Glutamatergic neuron (in vitro differentiated cells): ENCODE measurements at regions not wholly inside any gene's neighbourhood (a gene's known extent, or its start where the extent isn't known, plus 50 kb on each side); places are given as distances from the start of the nearest gene placed in this dataset.

Source experiments
- DNase-seq: peaks from one replicate; pipeline ENCODE4 v3.0.0; 2022
- H3K27ac Mint-ChIP-seq: one replicate; pipeline ENCODE4 v1.8.0; 2020; ENCODE audit warnings: mild to moderate bottlenecking, mixed read lengths, inconsistent platforms; ENCODE audit not compliant: unreplicated experiment
- H3K27me3 Mint-ChIP-seq: one replicate; pipeline ENCODE4 v1.8.0; 2020; ENCODE audit warnings: mild to moderate bottlenecking, moderate library complexity, mixed read lengths, inconsistent platforms; ENCODE audit not compliant: unreplicated experiment
- H3K36me3 Mint-ChIP-seq: one replicate; pipeline ENCODE4 v1.8.0; 2020; ENCODE audit warnings: mild to moderate bottlenecking, mixed read lengths, inconsistent platforms; ENCODE audit not compliant: unreplicated experiment
- H3K4me1 Mint-ChIP-seq: one replicate; pipeline ENCODE4 v1.8.0; 2020; ENCODE audit warnings: mild to moderate bottlenecking, low read depth, mixed read lengths, inconsistent platforms; ENCODE audit not compliant: unreplicated experiment
- H3K4me3 Mint-ChIP-seq: one replicate; pipeline ENCODE4 v1.8.0; 2020; ENCODE audit warnings: mild to moderate bottlenecking, mixed read lengths, inconsistent platforms; ENCODE audit not compliant: unreplicated experiment
- H3K9me3 Mint-ChIP-seq: one replicate; pipeline ENCODE4 v1.8.0; 2020; ENCODE audit warnings: mild to moderate bottlenecking, moderate library complexity, mixed read lengths, inconsistent platforms; ENCODE audit not compliant: unreplicated experiment
- TF ChIP-seq, protein P1 (sequence below): fragments of 200-600 bp; sonication (generic); IDR thresholded peaks from one replicate; pipeline ENCODE4 v1.5.0; 2021; ENCODE audit not compliant: partially characterized antibody, unreplicated experiment

DNA sequence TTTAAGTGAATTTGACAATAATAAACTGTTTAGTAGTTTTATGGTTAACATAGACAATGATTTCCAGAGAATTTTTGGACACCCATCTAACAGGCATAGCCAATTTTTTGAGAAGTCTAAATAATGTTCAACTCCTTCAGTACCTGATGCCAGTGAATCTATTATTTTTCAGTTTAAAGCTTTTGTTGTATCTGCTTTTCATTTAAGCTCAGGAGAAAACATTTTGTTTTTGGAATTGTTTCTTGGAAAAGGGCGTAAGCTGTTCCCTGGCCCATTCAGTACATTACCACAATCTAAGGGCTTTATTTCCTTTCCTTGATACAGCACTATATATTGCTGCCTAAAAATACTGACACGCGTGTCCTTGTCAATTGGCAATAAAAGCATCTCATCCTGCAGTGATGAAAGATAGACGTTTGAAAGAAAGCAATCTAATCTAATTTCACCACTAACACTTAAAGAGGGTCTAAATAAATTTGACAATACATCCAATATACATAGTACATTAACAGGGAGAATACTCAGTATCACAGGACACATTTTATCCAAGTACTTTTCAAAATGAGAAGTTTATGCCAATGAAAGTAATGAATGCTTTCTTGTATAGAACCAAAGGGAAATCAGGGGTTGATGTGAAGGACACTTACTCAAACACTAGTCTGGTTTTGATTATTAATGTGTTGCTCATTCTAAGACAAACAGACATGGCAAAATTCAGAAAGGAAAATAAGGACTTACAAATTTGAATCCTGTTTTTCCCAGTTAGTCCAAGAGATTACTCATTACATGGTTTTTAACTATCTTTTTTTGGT is 104.2 kb upstream of the LGR5 start:
- Mint-ChIP-seq H3K4me3 (no peak overlapping the region), H3K4me1 (peaks cover 4% of the 10 kb centered on the region), H3K27ac (no peak overlapping the region), H3K9me3 (peaks cover 2% of the 10 kb centered on the region), H3K36me3 (peaks cover 10% of the 10 kb centered on the region), H3K27me3 (no peaks in the 10 kb centered on the region)
- TF ChIP-seq, protein P1, sequence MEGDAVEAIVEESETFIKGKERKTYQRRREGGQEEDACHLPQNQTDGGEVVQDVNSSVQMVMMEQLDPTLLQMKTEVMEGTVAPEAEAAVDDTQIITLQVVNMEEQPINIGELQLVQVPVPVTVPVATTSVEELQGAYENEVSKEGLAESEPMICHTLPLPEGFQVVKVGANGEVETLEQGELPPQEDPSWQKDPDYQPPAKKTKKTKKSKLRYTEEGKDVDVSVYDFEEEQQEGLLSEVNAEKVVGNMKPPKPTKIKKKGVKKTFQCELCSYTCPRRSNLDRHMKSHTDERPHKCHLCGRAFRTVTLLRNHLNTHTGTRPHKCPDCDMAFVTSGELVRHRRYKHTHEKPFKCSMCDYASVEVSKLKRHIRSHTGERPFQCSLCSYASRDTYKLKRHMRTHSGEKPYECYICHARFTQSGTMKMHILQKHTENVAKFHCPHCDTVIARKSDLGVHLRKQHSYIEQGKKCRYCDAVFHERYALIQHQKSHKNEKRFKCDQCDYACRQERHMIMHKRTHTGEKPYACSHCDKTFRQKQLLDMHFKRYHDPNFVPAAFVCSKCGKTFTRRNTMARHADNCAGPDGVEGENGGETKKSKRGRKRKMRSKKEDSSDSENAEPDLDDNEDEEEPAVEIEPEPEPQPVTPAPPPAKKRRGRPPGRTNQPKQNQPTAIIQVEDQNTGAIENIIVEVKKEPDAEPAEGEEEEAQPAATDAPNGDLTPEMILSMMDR = no peak
- DNase-seq = no peak

DNA sequence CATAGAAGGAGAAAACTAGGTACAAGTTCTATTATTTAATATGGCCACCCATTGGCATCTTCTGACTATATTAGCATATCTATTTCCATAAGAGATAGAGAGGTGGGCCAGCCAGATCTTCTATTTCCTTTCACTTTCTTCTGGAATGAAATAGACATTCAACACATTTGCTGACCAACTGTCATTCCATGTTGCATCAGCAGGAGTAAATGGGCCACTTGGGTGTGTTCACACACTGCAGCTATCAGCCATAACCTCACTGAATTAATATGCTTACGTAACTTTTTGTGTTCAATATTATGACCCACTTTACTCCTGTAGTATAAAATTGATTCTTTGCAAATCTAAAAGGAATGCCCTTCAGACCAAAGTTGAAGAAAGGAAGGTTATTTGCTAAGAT is 106.2 kb upstream of the LGR5 start:
- DNase-seq = no peak
- TF ChIP-seq, protein P1 = no peak
- Mint-ChIP-seq H3K9me3 (no peaks in the 10 kb centered on the region), H3K4me1 (peaks cover 6% of the 10 kb centered on the region), H3K4me3 (no peak overlapping the region), H3K27ac (no peak overlapping the region), H3K36me3 (peaks cover 6% of the 10 kb centered on the region), H3K27me3 (no peaks in the 10 kb centered on the region)

DNA sequence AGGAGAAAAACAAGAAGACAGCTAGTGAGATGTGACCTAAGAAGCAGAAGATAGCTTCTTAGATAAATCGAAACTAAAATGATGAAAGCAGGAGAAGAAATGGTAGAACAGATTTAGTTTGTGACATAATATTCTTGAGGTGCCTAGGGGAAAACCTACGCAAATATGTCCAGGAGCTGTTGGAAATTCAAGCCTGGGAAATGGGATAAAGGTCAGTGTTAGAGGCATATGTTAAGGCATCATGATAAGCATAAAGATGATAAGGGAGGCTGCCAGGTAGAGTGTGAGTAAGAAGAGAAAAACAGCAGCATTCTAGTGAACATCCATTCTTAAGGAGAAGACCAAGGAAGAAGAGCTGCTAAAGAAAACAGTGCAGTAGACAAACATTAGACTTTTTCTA is 109.6 kb upstream of the LGR5 start:
- Mint-ChIP-seq H3K27me3 (no peaks in the 10 kb centered on the region), H3K27ac (peak overlapping the region; percentile 34), H3K9me3 (no peaks in the 10 kb centered on the region), H3K36me3 (no peaks in the 10 kb centered on the region), H3K4me3 (no peak overlapping the region), H3K4me1 (peaks cover 6% of the 10 kb centered on the region)
- DNase-seq = no peak
- TF ChIP-seq, protein P1 = no peak

DNA sequence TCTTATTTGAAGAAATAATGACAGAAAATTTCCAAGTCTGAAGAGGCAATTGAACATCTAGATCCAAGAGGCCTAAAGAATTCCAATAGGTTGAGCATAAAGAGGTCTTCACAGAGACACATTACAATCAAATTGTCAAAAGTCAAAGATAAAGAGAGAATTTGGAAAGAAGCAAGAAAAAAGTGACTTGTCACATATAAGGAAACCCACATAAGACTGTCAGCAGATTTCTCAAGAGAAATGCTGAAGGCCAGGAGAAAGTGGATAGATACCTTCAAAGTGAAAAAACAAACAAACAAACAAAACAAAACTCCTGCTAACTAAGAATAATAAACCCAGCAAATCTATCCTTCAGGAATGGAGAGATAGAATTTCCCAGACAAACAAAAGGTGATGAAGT is 118.1 kb upstream of the LGR5 start:
- peaks cover 14% of the 10 kb centered on the region for H3K9me3 Mint-ChIP-seq
- H3K27ac Mint-ChIP-seq = no peak overlapping the region
- TF ChIP-seq, protein P1 = no peak
- no peaks in the 10 kb centered on the region for H3K27me3 Mint-ChIP-seq
- DNase-seq = no peak
- H3K4me3 Mint-ChIP-seq = no peak overlapping the region
- peaks cover 31% of the 10 kb centered on the region for H3K36me3 Mint-ChIP-seq
- no peaks in the 10 kb centered on the region for H3K4me1 Mint-ChIP-seq

DNA sequence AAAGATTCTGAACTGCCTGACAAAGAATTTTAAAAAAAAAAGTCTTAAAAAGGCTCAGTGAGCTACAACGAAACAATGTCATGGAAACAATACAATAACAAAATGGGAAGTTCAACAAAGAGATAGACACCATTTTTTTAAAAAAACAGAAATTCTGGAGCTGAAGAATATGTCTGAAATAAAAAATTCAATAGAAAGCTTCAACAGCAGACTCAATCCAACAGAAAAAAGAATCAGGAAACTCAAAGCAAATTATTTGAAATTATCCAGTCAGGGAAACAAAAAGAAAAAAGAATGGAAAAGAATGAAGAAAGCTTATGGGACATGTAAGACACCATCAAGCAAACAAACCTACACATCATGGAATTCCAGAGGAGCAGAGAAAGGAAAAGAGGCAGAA is 118.5 kb upstream of the LGR5 start:
- TF ChIP-seq, protein P1 = no peak
- Mint-ChIP-seq H3K27ac (no peak overlapping the region), H3K9me3 (peaks cover 14% of the 10 kb centered on the region), H3K4me3 (no peak overlapping the region), H3K27me3 (no peaks in the 10 kb centered on the region), H3K4me1 (no peaks in the 10 kb centered on the region), H3K36me3 (peaks cover 31% of the 10 kb centered on the region)
- no peak for DNase-seq
